ENCODE measurements at regions not wholly inside any gene's neighbourhood (a gene's known extent, or its start where the extent isn't known, plus 50 kb on each side); places are given as distances from the start of the nearest gene placed in this dataset.

- TF ChIP-seq CTCF (IDR thresholded peaks at IDR 0.05; ENCODE audit: borderline replicate concordance, extremely low read depth, low read length, poor library complexity, severe bottlenecking) (no peak), EZH2 (IDR thresholded peaks at IDR 0.05; ENCODE audit: borderline replicate concordance, low read depth, low read length, severe bottlenecking) (no peak)
Measured at GRCh38 chr17:79332011-79332554, 257.5 kb downstream of the ENGASE start.

Measured in DND-41 (cell line).